ENCODE measurements at regions not wholly inside any gene's neighbourhood (a gene's known extent, or its start where the extent isn't known, plus 50 kb on each side); places are given as distances from the start of the nearest gene placed in this dataset.

DNA sequence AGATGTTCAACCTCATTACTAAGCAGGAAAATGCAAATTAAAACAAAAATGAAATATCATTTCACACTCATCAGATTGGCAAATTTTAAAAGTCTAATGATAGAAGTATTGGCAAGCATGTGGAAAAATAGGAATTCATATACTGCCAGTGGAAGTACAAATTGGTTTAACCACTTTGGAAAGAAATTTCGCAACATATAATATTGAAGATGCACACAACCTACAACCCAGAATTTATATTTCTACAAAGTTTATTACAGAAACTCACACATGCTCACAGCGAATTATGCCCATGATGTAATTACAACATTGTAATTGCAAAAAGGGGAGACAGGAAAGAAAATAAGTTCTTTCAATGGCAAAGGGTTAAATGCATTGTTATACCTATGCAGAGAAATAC, 324.1 kb downstream of the IGSF11 start:
- ChIA-PET POLR2A (no interaction called here), CTCF (no interaction called here)
- Histone ChIP-seq H3K36me3 (ENCODE audit: control insufficient read depth, insufficient read depth, low read length) (no peaks in the 10 kb centered on the region), H3K9me3 (no peaks in the 10 kb centered on the region), H3K4me1 (peaks cover 17% of the 10 kb centered on the region), H3K27me3 (replicated peaks; ENCODE audit: control insufficient read depth, insufficient read depth, low read length) (no peaks in the 10 kb centered on the region), H3K4me3 (ENCODE audit: low read depth, low read length) (no peak overlapping the region)
- peaks cover 15% of the 10 kb centered on the region for H3K4me1 Mint-ChIP-seq (ENCODE audit: low read depth, unreplicated experiment)
- H3K4me3 Mint-ChIP-seq (ENCODE audit: unreplicated experiment), result no peak overlapping the region
- intact Hi-C loops (cut with micrococcal nuclease; ENCODE audit: unreplicated experiment), result loop anchor here (5.0 kb wide), 1 partner anchor 52 kb away; no protein-coding TSS in a partner anchor
- H3K36me3 Mint-ChIP-seq (ENCODE audit: insufficient read depth, unreplicated experiment), result no peaks in the 10 kb centered on the region
- no TSS peak for BruUV-seq (replicated peaks)
- no peaks in the 10 kb centered on the region for H3K27me3 Mint-ChIP-seq (ENCODE audit: insufficient read depth, unreplicated experiment)
- no peaks in the 10 kb centered on the region for H3K9me3 Mint-ChIP-seq (ENCODE audit: unreplicated experiment)
- TF ChIP-seq, protein P1, sequence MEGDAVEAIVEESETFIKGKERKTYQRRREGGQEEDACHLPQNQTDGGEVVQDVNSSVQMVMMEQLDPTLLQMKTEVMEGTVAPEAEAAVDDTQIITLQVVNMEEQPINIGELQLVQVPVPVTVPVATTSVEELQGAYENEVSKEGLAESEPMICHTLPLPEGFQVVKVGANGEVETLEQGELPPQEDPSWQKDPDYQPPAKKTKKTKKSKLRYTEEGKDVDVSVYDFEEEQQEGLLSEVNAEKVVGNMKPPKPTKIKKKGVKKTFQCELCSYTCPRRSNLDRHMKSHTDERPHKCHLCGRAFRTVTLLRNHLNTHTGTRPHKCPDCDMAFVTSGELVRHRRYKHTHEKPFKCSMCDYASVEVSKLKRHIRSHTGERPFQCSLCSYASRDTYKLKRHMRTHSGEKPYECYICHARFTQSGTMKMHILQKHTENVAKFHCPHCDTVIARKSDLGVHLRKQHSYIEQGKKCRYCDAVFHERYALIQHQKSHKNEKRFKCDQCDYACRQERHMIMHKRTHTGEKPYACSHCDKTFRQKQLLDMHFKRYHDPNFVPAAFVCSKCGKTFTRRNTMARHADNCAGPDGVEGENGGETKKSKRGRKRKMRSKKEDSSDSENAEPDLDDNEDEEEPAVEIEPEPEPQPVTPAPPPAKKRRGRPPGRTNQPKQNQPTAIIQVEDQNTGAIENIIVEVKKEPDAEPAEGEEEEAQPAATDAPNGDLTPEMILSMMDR (IDR thresholded peaks at IDR 0.05; ENCODE audit: insufficient read depth in 1 of 2, low read depth in 1 of 2, low read length in 1 of 2, severe bottlenecking in 1 of 2, unreplicated experiment in 1 of 2), result no peak
- no peak for DNase-seq
- no peak overlapping the region for H3K27ac Mint-ChIP-seq (ENCODE audit: unreplicated experiment)

DNA sequence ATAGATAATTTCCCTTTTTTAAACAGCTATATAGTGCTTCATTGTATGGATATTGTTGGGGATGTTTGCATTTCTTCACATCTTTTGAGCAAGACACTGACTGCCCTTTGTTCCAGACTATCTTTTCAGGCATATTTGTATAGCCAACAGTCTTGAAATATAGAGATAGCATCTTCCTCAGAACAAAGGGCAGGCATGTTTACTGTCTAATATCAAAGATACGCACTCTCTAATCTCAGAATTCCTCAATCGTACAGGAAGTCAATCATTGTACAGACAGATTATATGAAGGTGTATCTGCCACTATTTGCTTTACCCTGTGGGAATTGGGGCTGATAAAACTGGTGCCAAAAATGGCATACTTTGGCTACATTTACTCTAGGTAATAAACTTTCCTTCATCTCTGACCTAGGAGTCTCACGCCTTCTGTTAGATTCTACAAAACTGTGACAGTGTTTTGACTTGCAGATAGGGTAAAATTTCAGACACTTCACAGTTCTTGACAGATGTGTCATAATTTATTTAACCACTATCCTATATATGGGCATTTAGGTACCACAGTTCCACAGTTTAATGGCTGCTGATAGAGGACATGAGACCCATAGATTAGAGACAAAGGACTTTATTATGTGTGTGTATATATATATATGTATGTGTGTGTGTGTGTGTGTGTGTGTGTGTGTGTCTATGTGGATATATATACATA, 321.0 kb downstream of the IGSF11 start:
- Mint-ChIP-seq H3K27me3 (ENCODE audit: insufficient read depth, unreplicated experiment) (no peaks in the 10 kb centered on the region), H3K4me1 (ENCODE audit: low read depth, unreplicated experiment) (peaks cover 15% of the 10 kb centered on the region)
- POLR2A ChIA-PET, result no interaction called here

DNA sequence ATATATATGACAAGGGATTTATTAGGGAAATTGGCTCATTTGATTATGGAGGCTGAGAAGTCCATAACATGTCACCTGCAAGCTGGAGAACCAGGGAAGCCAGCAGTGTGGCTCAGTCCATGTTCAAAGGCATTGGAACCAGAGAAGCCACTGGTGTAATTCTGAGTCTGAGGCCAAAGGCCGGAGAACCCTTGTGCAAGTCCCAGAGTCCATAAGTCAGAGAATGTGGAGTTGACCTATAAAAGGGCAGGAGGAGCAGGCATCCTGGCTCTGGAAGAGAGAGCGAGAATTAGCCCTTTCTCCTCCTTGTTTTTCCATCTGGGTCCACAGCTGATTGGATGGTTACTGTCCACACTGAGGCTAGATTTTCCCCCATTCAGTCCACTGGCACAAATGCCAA, 319.8 kb downstream of the IGSF11 start:
- no peak for DNase-seq
- H3K4me3 Mint-ChIP-seq (ENCODE audit: unreplicated experiment), result no peak overlapping the region

More for the DNA sequence above, 321.0 kb downstream of the IGSF11 start:
- no peak overlapping the region for H3K4me3 ChIP-seq (ENCODE audit: low read depth, low read length)
- TF ChIP-seq, protein P1 (IDR thresholded peaks at IDR 0.05; ENCODE audit: insufficient read depth in 1 of 2, low read depth in 1 of 2, low read length in 1 of 2, severe bottlenecking in 1 of 2, unreplicated experiment in 1 of 2), result no peak
- Mint-ChIP-seq H3K4me3 (ENCODE audit: unreplicated experiment) (peak overlapping the region; percentile 28), H3K9me3 (ENCODE audit: unreplicated experiment) (peaks cover 18% of the 10 kb centered on the region), H3K27ac (ENCODE audit: unreplicated experiment) (no peak overlapping the region), H3K36me3 (ENCODE audit: insufficient read depth, unreplicated experiment) (no peaks in the 10 kb centered on the region)
- peaks cover 17% of the 10 kb centered on the region for H3K4me1 ChIP-seq
- H3K9me3 ChIP-seq, result no peaks in the 10 kb centered on the region
- intact Hi-C loops (cut with micrococcal nuclease; ENCODE audit: unreplicated experiment), result loop anchor here (1.0 to 5.0 kb wide), 3 partner anchors 49 to 173 kb away; no protein-coding TSS in a partner anchor
- H3K27me3 ChIP-seq (replicated peaks; ENCODE audit: control insufficient read depth, insufficient read depth, low read length), result no peaks in the 10 kb centered on the region
- CTCF ChIA-PET, result no interaction called here
- no TSS peak for BruUV-seq (replicated peaks)
- no peaks in the 10 kb centered on the region for H3K36me3 ChIP-seq (ENCODE audit: control insufficient read depth, insufficient read depth, low read length)
- DNase-seq, result peak; percentile 54 to 60

More for the DNA sequence above, 319.8 kb downstream of the IGSF11 start:
- Mint-ChIP-seq H3K9me3 (ENCODE audit: unreplicated experiment) (peaks cover 26% of the 10 kb centered on the region), H3K27me3 (ENCODE audit: insufficient read depth, unreplicated experiment) (no peaks in the 10 kb centered on the region), H3K4me1 (ENCODE audit: low read depth, unreplicated experiment) (peaks cover 15% of the 10 kb centered on the region), H3K36me3 (ENCODE audit: insufficient read depth, unreplicated experiment) (no peaks in the 10 kb centered on the region), H3K27ac (ENCODE audit: unreplicated experiment) (no peak overlapping the region)
- no peaks in the 10 kb centered on the region for H3K36me3 ChIP-seq (ENCODE audit: control insufficient read depth, insufficient read depth, low read length)
- POLR2A ChIA-PET, result no interaction called here
- TF ChIP-seq, protein P1 (IDR thresholded peaks at IDR 0.05; ENCODE audit: insufficient read depth in 1 of 2, low read depth in 1 of 2, low read length in 1 of 2, severe bottlenecking in 1 of 2, unreplicated experiment in 1 of 2), result no peak
- peaks cover 6% of the 10 kb centered on the region; the same call in 1 of the 2 replicates for H3K9me3 ChIP-seq
- no peak overlapping the region for H3K4me3 ChIP-seq (ENCODE audit: low read depth, low read length)
- peaks cover 17% of the 10 kb centered on the region for H3K4me1 ChIP-seq
- intact Hi-C loops (cut with micrococcal nuclease; ENCODE audit: unreplicated experiment), result loop anchor here (5.0 kb wide), 1 partner anchor 48 kb away; no protein-coding TSS in a partner anchor
- CTCF ChIA-PET, result no interaction called here
- no TSS peak for BruUV-seq (replicated peaks)
- no peaks in the 10 kb centered on the region for H3K27me3 ChIP-seq (replicated peaks; ENCODE audit: control insufficient read depth, insufficient read depth, low read length)
